AG04450 (cell line): ENCODE measurements at regions not wholly inside any gene's neighbourhood (a gene's known extent, or its start where the extent isn't known, plus 50 kb on each side); places are given as distances from the start of the nearest gene placed in this dataset.

ENCODE experiments used
- CTCF ChIA-PET: fragments of 300-600, 350-600 bp; formaldehyde crosslinking; extraction: SDS; loops from one replicate; lab custom pipeline; 2022; ENCODE audit warnings: antibody characterized with exemption, inconsistent platforms; lab: Charles Lee
- POLR2A ChIA-PET: fragments of 350-600 bp; formaldehyde crosslinking; extraction: SDS; loops from one replicate; lab custom pipeline; 2021; ENCODE audit warnings: antibody characterized with exemption, inconsistent platforms; lab: Yijun Ruan, JAX
- DNase-seq: peaks from one replicate; pipeline ENCODE4 v3.0.0-alpha.2; 2011; ENCODE audit warnings: low read depth, low spot score
- H3K27ac ChIP-seq: one replicate; pipeline ENCODE4 v1.5.1; 2012; ENCODE audit warnings: low read depth, low read length, control low read depth
- H3K27me3 ChIP-seq: one replicate; pipeline ENCODE4 v1.6.0; 2012; ENCODE audit warnings: low read length; ENCODE audit not compliant: control insufficient read depth, insufficient read depth
- H3K4me3 ChIP-seq: 2 replicates; pipeline ENCODE4 v1.5.1; 2011; ENCODE audit warnings: mild to moderate bottlenecking, low read depth, low read length, control low read depth
- H3K9me3 ChIP-seq: 2 replicates; pipeline ENCODE4 v1.5.1; 2012; ENCODE audit warnings: low read length; ENCODE audit not compliant: control insufficient read depth, insufficient read depth
- TF ChIP-seq, protein P1 (sequence below): IDR thresholded peaks from 2 replicates; pipeline ENCODE4 v1.5.1; 2011; ENCODE audit warnings: low read depth, low read length, control low read depth, inconsistent platforms

DNA sequence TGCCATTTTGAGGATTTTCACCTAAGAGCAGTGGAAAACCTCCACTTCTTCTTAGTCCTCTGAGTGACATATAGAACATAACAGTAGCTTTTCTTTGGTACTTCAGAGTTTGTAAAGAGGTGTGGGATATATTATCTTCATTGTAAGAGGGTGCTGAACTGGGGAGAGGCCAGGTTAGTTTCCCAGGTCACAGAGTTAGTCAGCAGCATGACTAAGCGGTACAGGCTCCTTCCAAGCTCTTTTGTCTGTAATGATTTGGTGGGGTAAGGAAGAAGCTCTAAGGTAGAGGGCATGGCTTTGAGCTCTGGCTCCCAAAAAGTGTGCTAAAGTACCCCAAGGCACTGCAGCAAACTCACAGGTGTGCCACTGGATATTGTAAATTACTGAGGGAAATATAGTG is 325.0 kb upstream of the PLXNA2 start:
- Histone ChIP-seq H3K27ac (no peak overlapping the region), H3K27me3 (no peaks in the 10 kb centered on the region), H3K4me3 (no peak overlapping the region), H3K9me3 (no peaks in the 10 kb centered on the region)
- POLR2A ChIA-PET, result no interaction called here
- TF ChIP-seq, protein P1, sequence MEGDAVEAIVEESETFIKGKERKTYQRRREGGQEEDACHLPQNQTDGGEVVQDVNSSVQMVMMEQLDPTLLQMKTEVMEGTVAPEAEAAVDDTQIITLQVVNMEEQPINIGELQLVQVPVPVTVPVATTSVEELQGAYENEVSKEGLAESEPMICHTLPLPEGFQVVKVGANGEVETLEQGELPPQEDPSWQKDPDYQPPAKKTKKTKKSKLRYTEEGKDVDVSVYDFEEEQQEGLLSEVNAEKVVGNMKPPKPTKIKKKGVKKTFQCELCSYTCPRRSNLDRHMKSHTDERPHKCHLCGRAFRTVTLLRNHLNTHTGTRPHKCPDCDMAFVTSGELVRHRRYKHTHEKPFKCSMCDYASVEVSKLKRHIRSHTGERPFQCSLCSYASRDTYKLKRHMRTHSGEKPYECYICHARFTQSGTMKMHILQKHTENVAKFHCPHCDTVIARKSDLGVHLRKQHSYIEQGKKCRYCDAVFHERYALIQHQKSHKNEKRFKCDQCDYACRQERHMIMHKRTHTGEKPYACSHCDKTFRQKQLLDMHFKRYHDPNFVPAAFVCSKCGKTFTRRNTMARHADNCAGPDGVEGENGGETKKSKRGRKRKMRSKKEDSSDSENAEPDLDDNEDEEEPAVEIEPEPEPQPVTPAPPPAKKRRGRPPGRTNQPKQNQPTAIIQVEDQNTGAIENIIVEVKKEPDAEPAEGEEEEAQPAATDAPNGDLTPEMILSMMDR, result no peak
- DNase-seq, result no peak
- CTCF ChIA-PET, result no interaction called here

DNA sequence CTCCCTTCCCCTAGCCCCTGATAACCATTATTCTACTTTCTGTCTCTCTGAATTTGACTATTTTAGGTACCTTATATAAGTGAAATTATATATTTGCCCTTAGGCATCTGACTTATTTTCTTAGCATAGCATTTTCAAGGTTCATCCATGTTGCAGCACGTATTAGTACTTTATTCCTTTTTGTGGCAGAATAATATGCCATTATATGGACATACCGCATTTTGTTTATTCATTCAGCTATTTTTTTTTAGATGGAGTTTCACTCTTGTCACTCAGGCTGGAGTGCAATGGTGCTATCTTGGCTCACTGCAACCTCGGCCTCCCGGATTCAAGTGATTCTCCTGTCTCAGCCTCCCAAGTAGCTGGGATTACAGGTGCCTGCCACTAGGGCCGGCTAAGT is 326.2 kb upstream of the PLXNA2 start:
- H3K4me3 ChIP-seq, result no peak overlapping the region
- TF ChIP-seq, protein P1, result no peak
- ChIA-PET POLR2A (no interaction called here), CTCF (no interaction called here)
- H3K27ac ChIP-seq, result no peak overlapping the region
- no peaks in the 10 kb centered on the region for H3K9me3 ChIP-seq
- no peaks in the 10 kb centered on the region for H3K27me3 ChIP-seq
- DNase-seq, result no peak

DNA sequence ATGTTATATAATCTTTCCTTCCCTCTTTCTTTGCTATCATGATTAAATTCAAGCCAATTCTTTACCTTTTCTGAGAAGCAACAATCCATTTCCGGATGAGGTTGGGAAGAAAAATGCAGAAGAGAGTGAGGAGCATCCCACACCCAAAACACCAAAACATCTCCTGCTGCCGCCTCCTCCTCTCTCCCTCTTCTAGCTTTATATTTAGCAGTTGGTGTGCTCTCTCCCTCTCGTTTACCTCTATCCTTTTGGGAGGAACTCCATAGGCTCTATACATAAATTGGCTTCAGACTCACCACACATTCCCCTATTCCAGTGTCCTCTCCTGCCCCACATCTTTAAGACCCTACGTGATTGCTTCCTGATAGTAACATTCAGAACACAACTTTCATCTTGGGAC is 332.2 kb upstream of the PLXNA2 start:
- Histone ChIP-seq H3K27ac (no peak overlapping the region), H3K9me3 (no peaks in the 10 kb centered on the region), H3K4me3 (no peak overlapping the region), H3K27me3 (no peaks in the 10 kb centered on the region)
- ChIA-PET POLR2A (no interaction called here), CTCF (no interaction called here)
- TF ChIP-seq, protein P1, result no peak
- no peak for DNase-seq

DNA sequence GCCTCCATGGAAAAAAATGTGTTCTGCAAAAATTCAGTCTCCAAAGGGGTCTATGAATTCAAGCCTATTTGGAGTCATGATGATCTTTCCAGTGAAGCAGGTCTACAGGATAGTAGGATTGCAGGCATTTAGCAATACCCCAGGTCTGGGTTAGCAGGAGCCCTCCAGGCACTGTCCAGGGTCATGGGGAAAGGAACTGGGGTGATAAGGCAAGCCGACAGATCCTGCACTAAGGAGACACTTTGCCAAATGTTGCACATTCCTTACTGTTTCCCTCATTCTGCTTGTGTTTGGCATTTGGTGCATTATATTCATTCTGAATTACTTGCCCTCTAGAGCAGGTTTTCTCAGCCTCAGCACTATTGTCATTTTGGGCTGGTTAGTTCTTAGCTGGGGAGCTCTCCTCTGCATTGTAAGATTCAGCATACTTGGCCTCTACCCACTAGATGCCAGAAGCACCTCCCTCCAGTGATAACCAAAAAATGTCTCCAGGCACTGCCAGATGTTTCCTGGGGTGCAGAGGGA is 333.3 kb upstream of the PLXNA2 start:
- Histone ChIP-seq H3K4me3 (no peak overlapping the region), H3K27ac (no peak overlapping the region), H3K9me3 (no peaks in the 10 kb centered on the region), H3K27me3 (no peaks in the 10 kb centered on the region)
- CTCF ChIA-PET, result no interaction called here
- POLR2A ChIA-PET, result no interaction called here
- TF ChIP-seq, protein P1, result no peak
- no peak for DNase-seq

DNA sequence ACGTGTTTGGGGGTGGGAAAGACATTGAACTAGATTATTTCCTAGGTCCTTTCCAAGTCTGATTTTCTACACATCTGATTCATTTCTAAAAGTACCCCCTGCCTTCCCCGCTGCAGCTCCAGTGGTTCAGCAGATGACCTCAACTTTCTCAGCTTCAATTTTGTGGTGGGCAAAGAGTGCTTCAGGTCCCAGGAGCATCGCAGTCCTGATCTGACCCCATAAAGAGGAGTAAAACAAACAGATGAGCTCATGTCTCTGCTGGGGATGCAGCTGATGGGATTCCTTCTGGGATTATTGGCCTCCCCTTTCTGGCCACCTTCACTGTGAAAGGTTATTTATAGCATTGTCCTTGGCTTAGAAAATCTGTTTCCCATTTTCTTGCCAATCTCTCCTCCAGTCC is 337.0 kb upstream of the PLXNA2 start:
- Histone ChIP-seq H3K27ac (no peak overlapping the region), H3K27me3 (no peaks in the 10 kb centered on the region), H3K4me3 (no peak overlapping the region), H3K9me3 (no peaks in the 10 kb centered on the region)
- ChIA-PET CTCF (no interaction called here), POLR2A (no interaction called here)
- TF ChIP-seq, protein P1, result no peak
- no peak for DNase-seq
